GM21723 (cell line): ENCODE measurements at regions not wholly inside any gene's neighbourhood (a gene's known extent, or its start where the extent isn't known, plus 50 kb on each side); places are given as distances from the start of the nearest gene placed in this dataset.
"Not testable (repeated sequence)": the region's sequence is repeated elsewhere in the genome, so short reads cannot be mapped to it uniquely, and the experiment has no call there.

Source experiments
- ATAC-seq: cut with Tn5 transposase; IDR thresholded peaks from one replicate; pipeline ENCODE4 v1.9.1; 2021; ENCODE audit warnings: mild to moderate bottlenecking, moderate library complexity; ENCODE audit not compliant: unreplicated experiment

DNA sequence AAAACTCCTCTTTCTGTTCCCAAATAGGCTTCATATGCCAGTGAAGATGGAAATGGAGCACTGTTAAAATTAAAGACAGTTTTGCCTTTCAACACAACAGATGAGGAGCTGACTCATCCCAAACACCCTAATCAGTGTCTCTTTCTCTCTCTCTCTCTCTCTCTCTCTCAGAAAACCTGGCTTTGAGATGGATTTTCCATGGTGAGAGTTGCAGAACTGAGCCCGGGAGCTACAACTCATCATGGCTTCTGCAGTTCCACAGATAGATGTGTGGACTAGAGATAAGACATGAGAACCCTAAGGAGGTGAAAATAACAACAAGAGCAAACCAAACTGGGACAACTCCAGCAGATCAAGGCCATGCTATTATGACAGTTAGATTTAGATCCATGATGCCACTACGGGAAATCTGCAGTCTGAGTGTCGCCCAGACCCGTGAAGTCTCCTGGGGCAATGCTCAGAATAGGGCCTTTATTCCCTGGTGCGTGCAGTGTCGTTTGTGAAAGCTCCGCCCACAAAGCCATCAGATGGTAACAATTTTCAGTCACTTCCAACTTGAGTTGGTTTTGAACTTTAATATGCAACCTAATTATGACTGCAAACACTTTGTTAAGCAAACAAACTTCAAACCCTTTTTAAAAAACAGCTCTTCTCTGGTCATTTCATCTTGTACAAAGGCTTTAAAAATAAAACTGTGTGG, 338.2 kb upstream of the PREP start:
- ATAC-seq, result no peak

DNA sequence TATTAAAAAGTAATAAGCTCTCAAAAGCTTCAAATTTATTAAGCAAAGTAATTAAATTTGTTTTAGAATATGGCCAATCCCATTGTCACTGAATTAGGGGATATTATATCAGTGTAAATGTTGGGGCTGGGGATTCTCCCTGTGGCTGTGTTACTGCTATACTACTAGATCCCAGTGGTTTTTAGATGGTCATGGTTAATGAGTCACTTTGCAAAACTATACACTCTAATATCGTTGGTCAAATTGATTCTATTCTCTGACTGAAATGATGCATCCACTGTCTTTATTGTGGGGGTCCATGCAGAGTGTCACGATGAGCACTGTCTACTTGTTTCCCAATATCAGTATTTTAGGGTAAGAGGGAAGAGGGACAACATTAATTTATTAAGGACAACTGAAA, 336.9 kb upstream of the PREP start:
- no peak for ATAC-seq

DNA sequence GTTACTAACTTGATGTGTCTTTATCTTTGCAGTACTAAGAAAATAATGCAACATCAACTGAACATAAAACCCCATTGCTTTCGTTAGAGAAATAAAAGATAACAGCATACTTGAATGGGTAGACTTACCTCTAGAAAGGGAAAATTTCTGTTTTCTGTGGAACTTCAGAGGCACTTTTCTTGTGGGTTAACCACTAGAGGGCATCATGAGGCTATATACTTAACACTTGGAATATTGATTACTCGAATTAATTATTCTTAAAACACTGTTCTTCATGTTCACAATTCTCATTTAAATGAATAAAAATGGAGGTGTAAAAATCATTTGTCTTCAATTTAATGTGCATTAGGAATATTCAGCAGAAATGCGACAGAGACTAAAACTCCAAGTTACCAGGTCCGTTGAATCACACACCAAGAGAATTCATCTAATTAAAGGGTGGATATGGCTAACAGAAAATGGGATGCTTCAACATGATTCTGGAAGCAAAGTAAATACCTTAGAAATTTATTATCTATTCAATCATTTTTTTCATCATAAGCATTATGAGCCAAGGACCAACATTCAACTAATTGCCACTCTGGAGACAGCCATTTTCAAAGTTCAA, 330.8 kb upstream of the PREP start:
- ATAC-seq, result no peak

DNA sequence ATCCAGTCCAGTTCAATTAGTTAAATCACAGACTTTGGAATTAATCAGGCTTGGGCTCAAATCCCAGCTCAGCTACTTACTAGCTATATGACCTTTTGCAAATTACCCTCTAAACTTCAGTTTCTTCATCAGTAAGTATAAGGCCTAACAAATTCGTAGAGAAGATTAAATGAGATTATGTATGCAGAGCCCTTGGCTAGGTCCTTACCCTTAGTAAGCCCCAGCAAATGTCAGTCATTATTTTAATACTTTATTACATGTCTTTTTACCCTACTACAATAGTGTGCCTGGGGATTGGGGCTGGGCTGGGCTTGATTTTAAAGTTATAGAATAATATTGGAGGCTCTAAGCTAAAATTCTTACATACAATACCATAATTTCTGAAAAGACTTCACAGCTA, 326.1 kb upstream of the PREP start:
- ATAC-seq, result no peak

DNA sequence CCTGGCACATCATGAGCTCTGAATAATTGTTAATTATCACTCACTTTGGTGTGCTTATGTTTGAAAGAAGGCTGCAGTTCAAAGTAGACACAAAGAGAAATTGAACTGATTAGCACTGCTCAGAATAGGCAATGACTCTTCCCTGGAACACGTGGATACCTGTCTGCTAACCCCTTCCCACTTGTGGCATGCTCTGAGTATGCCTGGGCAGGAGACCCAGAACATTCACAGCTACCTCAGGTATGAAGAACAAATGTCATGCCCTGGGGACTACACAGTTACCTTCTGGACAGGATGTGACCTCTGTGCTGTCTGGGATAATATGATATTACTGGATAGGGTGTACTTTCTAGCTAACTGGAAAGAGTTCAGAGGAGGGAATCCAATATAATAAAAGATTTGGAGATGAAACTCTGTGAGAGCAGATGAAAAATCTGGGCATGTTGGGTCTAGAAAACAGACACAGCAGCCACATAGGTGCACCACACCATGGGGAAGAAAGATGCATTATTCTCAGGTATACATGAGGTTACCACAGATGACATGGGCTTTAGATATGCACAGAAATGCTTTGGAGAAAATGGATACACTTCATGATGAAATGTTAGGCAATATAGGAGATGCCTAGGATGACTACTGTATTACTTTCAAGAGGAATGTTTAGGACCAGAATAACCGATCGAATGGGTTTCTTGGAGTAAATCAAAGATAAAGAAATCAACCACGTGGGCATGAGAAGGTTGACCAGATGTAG, 324.2 kb upstream of the PREP start:
- no peak for ATAC-seq

DNA sequence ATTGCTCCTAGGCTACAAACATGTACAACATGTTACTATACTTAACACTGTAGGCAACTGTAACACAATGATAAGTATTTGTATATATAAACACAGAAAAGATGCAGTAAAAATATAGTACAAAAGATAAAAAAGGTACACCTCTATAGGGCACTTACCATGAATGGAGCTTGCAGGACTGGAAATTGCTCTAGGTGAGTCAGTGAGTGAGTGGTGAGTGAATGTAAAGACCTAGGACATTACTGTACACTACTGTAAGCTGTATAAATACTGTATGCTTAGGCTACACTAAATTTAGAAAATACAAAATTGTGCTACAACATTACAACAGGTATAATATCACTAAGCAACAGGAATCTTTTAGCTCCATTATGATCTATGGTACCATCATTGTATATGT, 312.0 kb upstream of the PREP start:
- no peak for ATAC-seq

DNA sequence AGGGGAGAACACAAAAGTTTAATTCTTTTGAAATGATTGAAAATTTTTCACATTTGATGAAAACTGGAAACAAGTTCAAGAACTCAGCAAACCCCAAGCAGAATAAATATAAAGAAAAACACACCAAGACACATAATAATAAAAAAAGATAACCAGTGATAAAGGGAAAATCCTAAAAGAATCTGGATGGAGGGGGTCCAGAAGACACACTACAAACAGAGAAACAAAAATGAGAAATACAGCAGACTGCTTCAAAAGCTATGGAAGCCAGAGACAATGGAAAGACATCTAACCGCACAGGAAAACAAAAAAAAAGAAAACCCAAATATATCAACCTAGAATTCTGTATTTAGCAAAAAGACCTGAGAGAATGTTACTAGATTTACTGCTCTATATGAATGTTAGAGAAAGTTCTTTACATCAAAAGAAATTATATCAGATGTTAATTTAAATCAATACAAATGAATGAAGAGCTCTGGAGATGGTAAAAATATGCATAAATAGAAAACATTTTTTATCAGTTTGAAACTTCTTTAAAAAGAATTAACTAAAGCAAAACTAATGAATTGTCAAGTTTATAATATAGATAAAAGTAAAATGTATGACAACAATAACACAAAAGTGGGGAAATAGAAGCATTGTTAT, 310.7 kb upstream of the PREP start:
- no peak for ATAC-seq

DNA sequence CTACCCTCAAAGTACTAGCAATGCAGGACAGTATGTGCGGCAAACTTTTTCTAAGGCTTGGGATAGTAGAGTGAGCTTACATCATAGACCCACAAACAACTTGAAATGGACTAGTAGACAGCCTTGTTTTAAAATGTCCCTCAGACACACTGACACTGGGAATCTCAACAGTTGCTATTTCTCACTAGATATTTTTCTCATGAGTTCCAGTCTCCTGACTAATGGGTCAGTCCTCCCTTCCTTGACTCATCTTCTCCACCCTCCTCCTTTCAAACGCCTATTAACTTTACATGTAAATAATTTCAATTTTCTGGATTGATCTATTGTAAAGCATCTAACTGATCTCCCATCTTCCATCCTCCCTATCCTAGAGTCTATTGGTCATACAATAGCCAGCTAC, 308.3 kb upstream of the PREP start:
- no peak for ATAC-seq

DNA sequence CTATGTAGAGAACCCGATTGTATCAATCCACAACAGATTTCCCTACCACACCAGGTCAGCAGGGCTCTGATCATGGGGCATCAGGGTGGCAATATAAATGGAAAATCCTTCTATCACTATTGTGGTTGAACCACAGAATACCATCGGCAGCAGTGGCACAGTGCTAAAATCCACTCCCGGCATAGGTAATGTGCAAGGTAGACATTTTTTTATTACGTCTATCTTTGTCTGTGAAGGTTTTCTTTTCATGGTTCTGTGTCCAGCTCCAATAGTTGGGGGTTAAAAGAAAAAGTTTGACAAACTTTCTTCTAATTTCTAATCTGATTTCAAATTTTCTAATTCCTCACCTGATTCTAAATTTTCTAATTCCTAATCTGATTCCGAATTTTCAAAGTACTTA, 302.7 kb upstream of the PREP start:
- ATAC-seq, result no peak

DNA sequence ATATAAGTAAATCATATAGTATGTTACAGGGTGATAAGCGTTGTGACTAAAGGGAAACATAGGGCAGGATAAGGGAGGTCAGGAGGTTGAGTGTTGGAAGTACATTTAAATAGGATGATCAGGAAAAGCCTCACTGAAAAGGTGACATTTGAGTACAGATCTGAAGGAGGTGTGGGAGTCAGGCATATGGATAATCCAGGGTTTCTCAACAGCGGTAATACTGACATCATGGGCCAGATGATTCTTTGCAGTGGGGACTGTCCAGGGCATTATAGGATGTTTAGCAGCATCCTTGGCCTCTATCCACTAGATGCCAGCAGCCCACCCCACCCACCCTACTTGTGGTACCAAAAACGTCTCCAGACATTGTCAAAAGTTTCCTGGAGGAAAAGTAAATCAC, 292.6 kb upstream of the PREP start:
- ATAC-seq, result no peak

DNA sequence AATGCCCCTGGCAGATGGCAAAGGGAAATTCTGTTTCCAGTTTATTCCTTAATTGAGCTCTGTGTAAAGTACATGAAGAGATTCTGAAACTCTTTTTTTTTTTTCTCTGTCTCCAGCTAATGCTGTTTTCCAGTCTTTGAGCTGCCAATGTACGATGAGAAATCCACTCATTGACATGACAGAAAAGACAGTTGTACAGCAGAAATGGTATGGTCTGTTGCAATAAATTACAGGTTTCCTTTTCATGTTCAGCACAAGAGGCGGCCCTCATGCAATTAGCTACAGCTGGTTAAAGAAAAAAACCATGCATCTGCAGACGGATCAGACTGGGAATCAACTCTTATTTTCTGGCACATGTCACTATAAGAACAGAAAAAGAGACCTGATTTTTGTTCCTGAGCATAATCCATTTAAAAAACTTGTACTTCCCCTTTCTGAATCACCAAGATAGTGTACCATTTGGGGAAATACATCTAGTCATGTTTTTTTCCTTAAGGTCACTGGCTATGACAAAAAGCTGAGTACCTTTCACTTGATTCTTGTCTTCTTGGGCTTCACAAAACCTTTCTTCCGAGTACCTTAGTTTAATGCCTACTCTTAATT, 289.8 kb upstream of the PREP start:
- no peak for ATAC-seq

DNA sequence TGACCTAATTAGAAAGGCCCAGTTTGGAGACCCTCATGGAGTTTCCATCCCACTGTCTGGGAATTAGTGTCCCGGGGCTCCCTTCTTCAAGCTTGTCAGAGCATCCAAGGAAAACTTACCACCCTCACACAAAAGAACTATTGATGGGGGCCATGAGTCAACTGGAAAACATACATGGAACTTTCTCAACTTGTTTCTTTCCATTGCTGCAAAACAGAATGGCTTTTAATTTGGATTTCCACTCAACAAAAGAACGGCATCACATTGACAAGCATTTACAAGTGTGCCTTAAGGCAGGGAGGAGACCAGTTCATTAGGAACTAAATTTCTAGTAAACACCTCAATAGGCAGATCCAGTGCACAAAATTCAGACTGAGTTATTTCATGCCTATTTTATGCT, 289.1 kb upstream of the PREP start:
- no peak for ATAC-seq

DNA sequence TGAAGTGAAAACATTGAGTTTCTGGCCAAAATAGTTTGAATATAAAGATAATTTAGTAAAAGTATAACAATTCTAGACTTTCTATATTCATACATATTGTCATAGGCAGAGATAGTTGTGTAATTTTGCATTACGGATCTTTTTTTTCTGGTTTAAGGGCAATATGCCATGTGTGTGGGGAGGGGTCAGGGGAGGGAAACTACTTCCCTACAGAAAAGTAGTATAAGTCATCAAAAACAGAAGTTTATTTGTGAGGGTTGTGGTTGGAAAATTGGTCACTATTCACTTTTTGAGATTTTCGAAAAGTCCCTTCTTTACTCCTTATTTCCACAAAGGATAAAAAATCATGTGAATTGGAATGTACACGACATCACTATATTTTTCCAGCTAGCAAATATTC, 288.2 kb upstream of the PREP start:
- ATAC-seq, result no peak

DNA sequence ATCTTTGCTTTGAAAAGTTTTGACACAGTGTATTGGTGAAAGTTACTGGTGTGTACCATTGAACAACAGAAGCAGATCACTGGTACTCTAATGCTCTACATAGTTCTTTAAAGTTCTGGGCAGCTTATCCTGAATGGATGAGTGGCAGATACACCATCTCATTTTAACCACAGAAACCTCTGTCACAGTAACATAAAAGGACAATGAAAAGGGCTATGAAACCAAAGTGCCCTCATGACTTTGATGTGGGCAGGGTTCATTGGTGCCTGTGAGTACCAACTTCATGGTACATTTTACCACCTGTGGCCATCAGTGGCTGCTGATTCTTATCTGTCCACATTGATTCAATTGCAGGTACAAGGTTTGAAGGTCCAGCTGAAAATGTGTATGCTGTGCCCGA, 285.7 kb upstream of the PREP start:
- no peak for ATAC-seq

DNA sequence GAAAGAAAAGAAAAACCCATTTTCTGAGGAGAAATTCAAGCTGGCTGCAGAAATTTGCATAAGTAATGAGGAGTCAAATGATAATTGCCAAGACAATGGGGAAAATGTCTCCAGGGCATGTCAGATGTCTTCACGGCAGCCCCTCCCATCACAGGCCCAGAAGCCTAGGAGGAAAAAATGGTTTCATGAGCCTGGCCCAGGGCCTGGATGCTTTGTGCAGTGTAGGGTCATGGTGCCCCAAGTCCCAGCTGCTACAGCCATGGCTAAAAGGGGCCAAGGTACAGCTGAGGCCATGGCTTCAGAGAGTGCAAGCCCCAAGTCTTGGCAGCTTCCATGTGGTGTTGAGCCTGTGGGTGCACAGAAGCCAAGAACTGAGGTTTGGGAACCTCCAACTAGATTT, 283.9 kb upstream of the PREP start:
- ATAC-seq, result not testable (repeated sequence)

DNA sequence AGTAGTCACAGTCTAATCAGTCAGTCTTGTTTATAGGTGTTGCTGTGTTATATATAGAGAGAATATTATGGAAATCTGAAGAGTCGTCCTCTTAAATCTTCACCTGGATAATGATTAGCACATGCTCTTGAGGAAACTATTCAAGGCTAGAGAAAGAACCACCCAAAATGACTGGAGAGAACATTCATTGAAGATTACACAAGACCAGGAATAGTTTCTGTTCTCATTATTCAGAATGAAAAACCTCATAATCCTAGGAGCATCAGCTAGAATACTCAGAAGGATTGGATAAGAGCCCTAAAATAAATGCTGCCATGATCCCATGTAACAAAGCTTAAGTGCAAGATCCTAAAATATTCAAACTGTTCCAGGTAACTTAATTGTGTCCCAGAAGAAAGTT, 278.2 kb upstream of the PREP start:
- ATAC-seq, result no peak

DNA sequence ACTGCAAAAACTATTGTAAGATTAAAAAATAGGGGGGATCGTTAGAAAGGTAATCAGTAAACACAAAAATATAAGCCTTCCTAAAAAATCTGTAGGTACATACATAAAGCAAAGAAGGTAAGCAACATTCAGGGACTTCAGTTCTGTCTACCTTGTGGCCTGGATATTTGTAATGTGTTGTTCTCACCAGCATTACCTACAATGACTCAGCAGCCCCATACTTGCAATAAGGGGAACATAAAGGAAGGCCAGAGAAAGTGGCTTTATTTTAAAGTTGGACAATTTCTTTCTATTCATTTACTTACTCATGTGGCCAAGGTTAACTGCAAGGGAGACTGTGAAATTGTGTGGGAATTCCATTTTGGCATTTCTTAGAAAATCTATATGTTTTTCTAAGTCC, 277.2 kb upstream of the PREP start:
- ATAC-seq, result no peak

DNA sequence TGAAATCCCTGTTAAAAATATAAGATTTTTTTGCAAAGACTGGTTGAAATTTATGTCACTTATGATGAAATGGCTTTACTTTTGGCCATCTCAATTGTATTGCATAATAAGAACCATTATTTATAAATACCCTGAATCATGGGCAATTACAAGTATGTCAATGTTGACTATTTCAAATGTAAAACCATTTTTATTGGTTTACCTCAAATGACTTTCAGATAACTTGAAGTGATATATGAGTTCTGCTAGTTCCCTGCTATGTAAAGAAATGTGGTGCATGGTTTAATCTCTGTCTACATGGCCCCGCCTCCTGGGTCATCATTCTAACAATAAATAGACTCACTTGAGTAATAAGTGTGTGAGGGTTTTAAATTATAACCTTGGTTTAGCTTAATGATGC, 275.6 kb upstream of the PREP start:
- ATAC-seq, result no peak

DNA sequence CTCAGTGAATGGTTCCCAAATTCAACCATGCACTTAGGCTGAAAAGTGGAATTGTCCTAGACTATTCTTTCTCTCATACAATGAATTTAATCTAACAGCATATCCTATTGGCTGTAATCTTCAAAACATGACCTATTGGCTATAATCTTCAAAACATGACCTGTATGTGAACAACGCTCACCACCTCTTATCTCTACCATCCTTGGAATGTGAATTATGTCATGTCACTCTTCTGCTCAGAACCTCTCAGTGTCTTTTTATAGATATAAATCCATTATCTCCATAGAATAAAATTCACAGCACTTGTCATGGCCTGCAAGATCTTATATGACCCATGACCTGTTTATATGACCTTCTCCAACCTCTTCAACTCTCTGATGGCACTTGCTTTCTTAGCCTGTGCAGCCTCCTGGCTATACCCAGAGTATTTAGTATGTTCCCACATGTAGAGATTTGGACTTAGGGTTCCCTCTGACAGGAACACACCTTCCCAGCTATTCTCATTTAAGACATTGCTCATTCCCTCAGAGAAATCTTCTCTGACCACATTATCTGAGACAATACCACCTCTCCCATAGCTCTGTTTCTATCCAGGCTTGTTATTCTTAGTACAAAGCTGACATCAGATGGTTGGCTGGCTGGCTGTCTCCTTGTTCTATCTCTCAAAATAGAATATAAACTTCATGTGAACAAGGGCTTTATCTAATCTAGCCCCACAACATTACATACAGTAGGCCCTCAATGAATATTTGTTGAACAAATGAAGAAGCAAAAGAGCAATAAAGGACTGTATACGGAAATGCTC, 275.0 kb upstream of the PREP start:
- ATAC-seq, result no peak

DNA sequence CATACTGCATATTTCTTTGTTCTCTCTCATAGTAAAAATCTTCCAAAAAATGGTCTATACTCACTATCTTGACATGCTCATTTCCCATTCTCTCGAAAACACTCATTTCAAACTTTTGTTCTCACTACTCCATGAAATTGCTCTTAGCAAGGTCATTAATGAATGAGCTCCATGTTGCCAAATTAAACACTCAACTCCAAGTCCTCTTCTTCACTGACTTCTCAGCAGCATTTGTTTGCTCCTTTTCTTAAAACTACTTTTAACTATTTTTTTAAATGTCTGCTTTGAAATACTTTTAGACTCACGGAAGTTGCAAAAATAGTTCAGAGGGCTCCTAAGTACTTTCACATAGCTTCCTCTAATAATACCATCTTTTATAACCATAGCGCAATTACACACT, 274.0 kb upstream of the PREP start:
- ATAC-seq, result no peak
